Spleen (tissue), 7 donors: ENCODE measurements at regions not wholly inside any gene's neighbourhood (a gene's known extent, or its start where the extent isn't known, plus 50 kb on each side); places are given as distances from the start of the nearest gene placed in this dataset.

Experiments
- CTCF ChIP-seq, 11 experiments: fragments of 200-600 bp in 7 of 11; fragments of 450-650 bp in 4 of 11; sonication (generic) in 4 of 11; IDR thresholded peaks in 8 of 11; conservative IDR thresholded peaks in 3 of 11; 1 replicate in 7 of 11; 2 replicates in 4 of 11; pipeline versions ENCODE4 v1.4.0 to v1.8.0; 2016 to 2021; ENCODE audit warnings: antibody characterized with exemption in 11 of 11, inconsistent platforms in 4 of 11, mild to moderate bottlenecking in 1 of 11
- POLR2A ChIP-seq, 3 donors: fragments of 450-650 bp; IDR thresholded peaks; one replicate each; pipeline ENCODE4 v1.5.1; 2017; ENCODE audit warnings: antibody characterized with exemption in 3 of 3, mild to moderate bottlenecking in 1 of 3
- POLR2AphosphoS5 ChIP-seq, 3 donors: sonication (generic); formaldehyde crosslinking; IDR thresholded peaks; one replicate each; pipeline ENCODE4 v1.5.1; 2017; ENCODE audit warnings: antibody characterized with exemption in 3 of 3
- donor health status: DM: no; HTN: no; CAD: no; lungs with moderate emphysema.
- donor health status: DM: no; HTN: no; CAD: no.
- donor health status: DM: no; HTN: no; CAD: no.

DNA sequence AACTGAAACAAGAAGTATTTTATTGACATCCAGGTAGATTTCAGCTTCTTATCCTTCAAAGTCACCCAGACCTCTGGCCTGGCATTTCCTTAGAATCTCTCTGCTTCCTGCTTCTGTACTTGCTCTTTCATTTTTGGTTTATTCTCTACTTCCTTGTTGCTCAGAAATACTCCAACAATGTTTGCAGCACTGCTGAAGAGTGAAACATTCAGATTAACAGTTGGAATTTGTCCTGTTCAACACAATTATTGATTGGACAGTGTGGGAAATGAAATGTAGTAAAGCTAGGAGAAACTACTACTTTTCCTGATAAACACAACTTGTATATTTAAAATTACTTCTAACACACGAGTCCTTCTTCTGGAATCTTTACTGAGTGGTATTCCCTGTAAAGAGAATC lies 81.0 kb upstream of the MEIS2 start:
- no peak for TF ChIP-seq CTCF (IDR thresholded peaks at IDR 0.05 in 8 of 11, conservative IDR thresholded peaks at IDR 0.05 in 3 of 11)
- no peak for TF ChIP-seq POLR2A (IDR thresholded peaks at IDR 0.05)
- TF ChIP-seq POLR2AphosphoS5 (IDR thresholded peaks at IDR 0.05) = no peak
